ENCODE measurements at regions not wholly inside any gene's neighbourhood (a gene's known extent, or its start where the extent isn't known, plus 50 kb on each side); places are given as distances from the start of the nearest gene placed in this dataset.
"Not testable (repeated sequence)": the region's sequence is repeated elsewhere in the genome, so short reads cannot be mapped to it uniquely, and the experiment has no call there.

DNA sequence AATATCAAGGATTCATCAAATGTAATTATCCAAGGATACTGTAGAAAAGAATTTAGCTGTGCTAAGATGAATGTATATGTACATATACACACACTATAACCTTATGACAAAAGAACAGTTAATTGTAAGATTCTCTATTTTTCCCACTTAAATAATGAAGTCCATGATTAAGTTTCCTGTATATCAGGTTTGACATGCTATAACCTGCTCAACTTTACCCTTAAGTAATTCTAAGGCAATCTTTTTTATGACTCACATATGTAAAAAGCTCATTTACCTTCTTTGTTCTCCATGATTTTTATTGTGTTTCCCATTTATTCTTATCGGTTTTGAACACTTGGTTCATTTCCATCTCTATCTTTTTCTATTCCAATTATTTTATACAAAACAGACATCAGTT, 1213.1 kb upstream of the SLC39A10 start:
- no peaks in the 10 kb centered on the region for H3K4me1 Mint-ChIP-seq
- DNase-seq, result no peak
- H3K27me3 Mint-ChIP-seq, result no peaks in the 10 kb centered on the region
- H3K4me3 Mint-ChIP-seq, result no peak overlapping the region
- no peak overlapping the region for H3K27ac Mint-ChIP-seq
- no peaks in the 10 kb centered on the region for H3K36me3 Mint-ChIP-seq
- H3K9me3 Mint-ChIP-seq, result peaks cover 4 to 5% of the 10 kb centered on the region in 2 donors
- no peak for ATAC-seq (replicated peaks)

DNA sequence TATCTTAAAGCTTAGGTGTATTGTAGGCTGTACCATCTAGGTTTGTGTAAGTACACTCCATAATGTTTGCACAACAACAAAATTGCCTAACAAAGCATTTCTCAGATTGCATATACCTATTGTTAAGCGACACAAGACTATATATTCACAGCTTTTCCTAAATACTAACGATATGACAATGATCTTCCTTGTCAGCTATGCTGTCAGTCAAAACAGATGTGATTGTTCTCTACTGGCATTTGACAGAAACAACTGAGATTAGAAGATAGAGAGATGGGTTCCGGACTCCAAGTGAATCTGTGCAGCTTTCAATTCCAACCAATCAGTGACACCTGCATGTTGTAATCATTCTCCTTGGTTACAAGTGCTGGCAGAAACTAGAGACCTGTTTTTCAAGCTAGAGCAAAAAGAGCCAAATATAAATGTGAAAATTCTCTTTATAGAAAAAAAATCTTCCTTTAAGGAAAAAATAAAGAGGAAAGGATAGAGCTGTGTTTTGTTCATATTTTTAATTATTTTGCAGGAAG, 1232.3 kb upstream of the SLC39A10 start:
- Mint-ChIP-seq H3K4me3 (no peak overlapping the region), H3K27me3 (no peaks in the 10 kb centered on the region), H3K9me3 (no peaks in the 10 kb centered on the region), H3K4me1 (no peaks in the 10 kb centered on the region), H3K36me3 (no peaks in the 10 kb centered on the region), H3K27ac (no peak overlapping the region)
- no peak for DNase-seq
- no peak for ATAC-seq (replicated peaks)

DNA sequence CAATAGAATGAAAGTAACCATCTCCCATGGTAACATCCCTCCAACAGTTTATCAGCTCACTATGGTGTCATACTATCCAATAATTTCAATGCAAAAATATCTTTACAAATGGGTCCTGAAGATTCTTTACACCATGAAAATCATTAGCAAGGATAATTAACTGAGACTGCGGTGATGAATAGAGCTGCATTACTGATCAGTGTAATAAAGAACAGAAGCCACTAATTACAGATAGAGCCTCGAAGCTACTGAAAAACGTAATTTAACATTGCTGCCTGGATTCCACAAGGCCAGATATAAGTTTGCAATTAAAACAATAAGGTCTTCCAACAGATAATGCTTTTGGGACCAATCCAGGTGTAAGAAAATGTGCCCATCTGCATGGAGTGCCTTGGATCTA, 1245.8 kb upstream of the SLC39A10 start:
- Mint-ChIP-seq H3K27ac (no peak overlapping the region), H3K36me3 (no peaks in the 10 kb centered on the region), H3K27me3 (no peaks in the 10 kb centered on the region), H3K4me3 (no peak overlapping the region), H3K9me3 (no peaks in the 10 kb centered on the region), H3K4me1 (no peaks in the 10 kb centered on the region)
- ATAC-seq (replicated peaks) (no peak), DNase-seq (no peak)

DNA sequence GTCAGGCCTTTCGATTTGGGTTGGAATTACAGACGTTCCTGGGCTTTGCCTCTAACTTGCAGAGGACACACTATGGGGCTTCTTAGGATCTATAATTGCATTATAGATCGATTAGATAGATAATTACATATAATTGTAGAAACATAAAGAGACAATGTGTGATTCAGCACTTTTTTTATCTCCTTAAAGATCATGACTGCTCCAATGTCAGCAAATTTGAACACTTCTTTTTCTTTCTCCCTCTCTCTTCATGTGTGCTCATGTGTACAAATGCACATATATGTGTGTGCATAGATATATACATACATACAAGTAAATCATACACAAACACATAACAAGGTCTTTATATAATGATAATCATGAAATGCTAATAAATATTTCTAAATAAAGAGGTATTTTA, 1261.2 kb upstream of the SLC39A10 start:
- Mint-ChIP-seq H3K4me1 (no peaks in the 10 kb centered on the region), H3K27me3 (no peaks in the 10 kb centered on the region), H3K9me3 (peaks cover 0 to 3% of the 10 kb centered on the region in 2 donors), H3K27ac (no peak overlapping the region), H3K36me3 (no peaks in the 10 kb centered on the region), H3K4me3 (no peak overlapping the region)
- ATAC-seq (replicated peaks), result no peak
- DNase-seq, result no peak

- ATAC-seq (replicated peaks), result no peak
- Mint-ChIP-seq H3K27ac (no peak overlapping the region), H3K4me3 (no peak overlapping the region), H3K36me3 (no peaks in the 10 kb centered on the region), H3K9me3 (peaks cover 4 to 7% of the 10 kb centered on the region in 2 donors), H3K4me1 (no peaks in the 10 kb centered on the region), H3K27me3 (no peaks in the 10 kb centered on the region)
- DNase-seq, result no peak
Measured at GRCh38 chr2:194385376-194385775, 1271.7 kb upstream of the SLC39A10 start.

GRCh38 chr2:194383401-194383800, 1273.6 kb upstream of the SLC39A10 start:
- Mint-ChIP-seq H3K9me3 (peaks cover 4 to 7% of the 10 kb centered on the region in 2 donors), H3K36me3 (no peaks in the 10 kb centered on the region), H3K27ac (no peak overlapping the region), H3K27me3 (no peaks in the 10 kb centered on the region), H3K4me3 (no peak overlapping the region), H3K4me1 (no peaks in the 10 kb centered on the region)
- no peak for DNase-seq
- ATAC-seq (replicated peaks), result no peak

DNA sequence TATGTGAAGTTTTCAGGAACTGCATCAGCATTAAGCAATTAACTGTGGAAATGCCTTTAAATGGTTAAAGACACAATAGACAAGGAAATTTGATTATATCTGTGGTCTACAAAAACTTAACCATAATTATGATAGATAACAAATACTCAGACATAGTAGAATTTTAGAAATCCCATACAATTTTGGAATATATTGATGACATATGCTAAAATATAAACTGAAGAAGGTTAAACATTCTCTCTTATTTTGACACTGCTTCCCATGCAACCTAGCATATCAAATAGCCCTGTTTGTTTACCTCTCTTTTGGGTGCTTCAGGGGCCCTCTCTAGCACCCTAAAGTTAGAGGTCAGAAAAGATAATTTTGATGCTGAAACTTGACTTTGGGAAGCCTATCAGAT, 1274.8 kb upstream of the SLC39A10 start:
- H3K4me1 Mint-ChIP-seq, result no peaks in the 10 kb centered on the region
- H3K4me3 Mint-ChIP-seq, result no peak overlapping the region
- no peak overlapping the region for H3K27ac Mint-ChIP-seq
- no peaks in the 10 kb centered on the region for H3K36me3 Mint-ChIP-seq
- no peaks in the 10 kb centered on the region for H3K27me3 Mint-ChIP-seq
- ATAC-seq (replicated peaks) (no peak), DNase-seq (no peak)
- peaks cover 4 to 7% of the 10 kb centered on the region in 2 donors for H3K9me3 Mint-ChIP-seq

GRCh38 chr2:194380011-194380410, 1277.0 kb upstream of the SLC39A10 start:
- no peak for DNase-seq
- Mint-ChIP-seq H3K27me3 (no peaks in the 10 kb centered on the region), H3K9me3 (peaks cover 4 to 7% of the 10 kb centered on the region in 2 donors), H3K4me1 (no peaks in the 10 kb centered on the region), H3K4me3 (no peak overlapping the region), H3K36me3 (no peaks in the 10 kb centered on the region), H3K27ac (no peak overlapping the region)
- ATAC-seq (replicated peaks), result no peak

DNA sequence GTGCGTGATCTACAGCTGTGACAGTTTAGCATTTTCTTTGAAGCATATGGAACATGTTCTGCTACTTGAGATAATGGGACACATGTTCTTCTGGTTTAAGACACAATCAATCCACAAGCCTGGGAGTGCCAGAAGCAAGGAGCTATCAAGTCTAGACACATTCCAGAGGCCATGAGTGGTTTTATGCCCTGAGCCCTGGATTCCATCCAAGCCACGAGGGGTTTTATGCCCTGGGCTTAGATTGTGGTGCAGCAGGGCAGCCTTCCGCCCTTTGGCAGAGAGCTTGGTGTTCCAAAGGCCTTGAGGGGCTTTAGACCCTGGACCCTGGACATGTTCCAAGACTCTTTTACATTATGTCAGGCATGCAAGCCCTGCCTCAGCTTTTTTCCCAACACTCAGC, 1289.6 kb upstream of the SLC39A10 start:
- ATAC-seq (replicated peaks); H3K9me3 Mint-ChIP-seq; DNase-seq; H3K36me3 Mint-ChIP-seq; H3K27ac Mint-ChIP-seq; H3K27me3 Mint-ChIP-seq; H3K4me3 Mint-ChIP-seq; H3K4me1 Mint-ChIP-seq: not testable (repeated sequence)

DNA sequence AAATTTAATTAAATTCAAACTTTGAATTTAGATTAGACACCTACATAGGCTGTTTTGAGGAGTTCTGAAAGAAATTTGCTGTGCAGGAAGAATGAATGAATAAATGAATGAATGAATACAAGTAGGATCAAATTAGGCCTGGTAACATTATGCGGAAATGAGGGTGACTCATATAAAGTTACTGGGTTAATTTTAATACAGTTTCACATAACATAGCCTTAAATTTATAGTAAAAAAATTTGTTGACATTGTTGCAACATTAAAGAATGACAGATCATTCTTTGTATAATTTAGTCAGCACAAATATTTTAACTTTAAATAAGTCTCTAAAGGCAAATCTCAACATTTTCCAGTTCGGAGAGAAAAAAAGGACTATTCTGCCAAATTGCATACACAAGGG, 1293.1 kb upstream of the SLC39A10 start:
- H3K4me1 Mint-ChIP-seq, result no peaks in the 10 kb centered on the region
- H3K27me3 Mint-ChIP-seq, result no peaks in the 10 kb centered on the region
- no peak for ATAC-seq (replicated peaks)
- H3K36me3 Mint-ChIP-seq, result no peaks in the 10 kb centered on the region
- peaks cover 0 to 2% of the 10 kb centered on the region in 2 donors for H3K9me3 Mint-ChIP-seq
- no peak overlapping the region for H3K4me3 Mint-ChIP-seq
- H3K27ac Mint-ChIP-seq, result no peak overlapping the region
- no peak for DNase-seq

DNA sequence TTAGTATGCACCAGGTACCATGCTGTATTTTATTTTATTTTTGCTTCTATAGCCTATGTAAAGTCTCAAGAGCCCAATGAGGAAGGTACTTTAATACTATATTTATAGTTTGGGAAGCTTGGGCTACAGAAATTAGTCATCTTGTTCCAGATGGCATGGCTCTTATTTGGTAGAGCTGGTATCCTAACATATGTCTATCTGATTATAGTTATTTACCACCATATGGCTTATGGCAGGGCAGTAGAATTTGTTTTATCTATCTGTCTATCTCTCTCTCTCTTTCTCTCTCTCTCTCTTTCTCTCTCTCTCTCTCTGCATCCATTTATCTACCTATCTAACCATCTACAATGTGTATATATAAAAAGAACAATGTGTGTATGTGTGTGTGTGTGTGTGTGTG, 1293.7 kb upstream of the SLC39A10 start:
- no peaks in the 10 kb centered on the region for H3K4me1 Mint-ChIP-seq
- ATAC-seq (replicated peaks) (no peak), DNase-seq (no peak)
- H3K36me3 Mint-ChIP-seq, result no peaks in the 10 kb centered on the region
- H3K27me3 Mint-ChIP-seq, result no peaks in the 10 kb centered on the region
- no peak overlapping the region for H3K27ac Mint-ChIP-seq
- no peak overlapping the region for H3K4me3 Mint-ChIP-seq
- peaks cover 0 to 2% of the 10 kb centered on the region in 2 donors for H3K9me3 Mint-ChIP-seq

GRCh38 chr2:194352505-194352904, 1304.5 kb upstream of the SLC39A10 start:
- no peaks in the 10 kb centered on the region for H3K36me3 Mint-ChIP-seq
- H3K9me3 Mint-ChIP-seq, result peaks cover 0 to 1% of the 10 kb centered on the region in 2 donors
- no peaks in the 10 kb centered on the region for H3K27me3 Mint-ChIP-seq
- ATAC-seq (replicated peaks) (no peak), DNase-seq (no peak)
- no peak overlapping the region for H3K27ac Mint-ChIP-seq
- no peak overlapping the region for H3K4me3 Mint-ChIP-seq
- H3K4me1 Mint-ChIP-seq, result no peaks in the 10 kb centered on the region

GRCh38 chr2:194346193-194346592, 1310.8 kb upstream of the SLC39A10 start:
- Mint-ChIP-seq H3K27ac (no peak overlapping the region), H3K4me1 (no peaks in the 10 kb centered on the region), H3K27me3 (no peaks in the 10 kb centered on the region), H3K9me3 (no peaks in the 10 kb centered on the region), H3K4me3 (no peak overlapping the region), H3K36me3 (no peaks in the 10 kb centered on the region)
- ATAC-seq (replicated peaks) (no peak), DNase-seq (no peak)

- H3K4me1 Mint-ChIP-seq, result no peaks in the 10 kb centered on the region
- no peak overlapping the region for H3K27ac Mint-ChIP-seq
- H3K4me3 Mint-ChIP-seq, result no peak overlapping the region
- ATAC-seq (replicated peaks), result no peak
- H3K9me3 Mint-ChIP-seq, result no peaks in the 10 kb centered on the region
- no peaks in the 10 kb centered on the region for H3K36me3 Mint-ChIP-seq
- DNase-seq, result no peak
- H3K27me3 Mint-ChIP-seq, result no peaks in the 10 kb centered on the region
Measured at GRCh38 chr2:194345347-194345746, 1311.7 kb upstream of the SLC39A10 start.

- no peak overlapping the region for H3K27ac Mint-ChIP-seq
- H3K4me3 Mint-ChIP-seq, result no peak overlapping the region
- no peaks in the 10 kb centered on the region for H3K9me3 Mint-ChIP-seq
- no peaks in the 10 kb centered on the region for H3K4me1 Mint-ChIP-seq
- H3K27me3 Mint-ChIP-seq, result no peaks in the 10 kb centered on the region
- DNase-seq (no peak), ATAC-seq (replicated peaks) (no peak)
- no peaks in the 10 kb centered on the region for H3K36me3 Mint-ChIP-seq
Measured at GRCh38 chr2:194343167-194343566, 1313.9 kb upstream of the SLC39A10 start.
